Superior temporal gyrus (tissue), 1 donor: ENCODE measurements at regions not wholly inside any gene's neighbourhood (a gene's known extent, or its start where the extent isn't known, plus 50 kb on each side); places are given as distances from the start of the nearest gene placed in this dataset.
"Not testable (repeated sequence)": the region's sequence is repeated elsewhere in the genome, so short reads cannot be mapped to it uniquely, and the experiment has no call there.

ENCODE experiments used
- DNase-seq: peaks from one replicate; pipeline ENCODE4 v3.0.0-alpha.2; 2016; ENCODE audit errors: extremely low spot score

- DNase-seq, result no peak
Observed at GRCh38 chr12:47610686-47611252, 95.1 kb downstream of the RPAP3 start.

GRCh38 chr12:47609806-47610205 lies 96.0 kb downstream of the RPAP3 start:
- DNase-seq, result no peak

- DNase-seq, result not testable (repeated sequence)
Observed at GRCh38 chr12:47608671-47609070, 97.2 kb downstream of the RPAP3 start.

GRCh38 chr12:47604221-47604873 lies 101.5 kb downstream of the RPAP3 start:
- no peak for DNase-seq

GRCh38 chr12:47602949-47603558 lies 102.8 kb downstream of the RPAP3 start:
- DNase-seq, result no peak

- no peak for DNase-seq
Observed at GRCh38 chr12:47602325-47602724, 103.5 kb downstream of the RPAP3 start.

GRCh38 chr12:47601071-47601470 lies 104.8 kb downstream of the RPAP3 start:
- no peak for DNase-seq

- no peak for DNase-seq
Observed at GRCh38 chr12:47591795-47592194, 114.0 kb downstream of the RPAP3 start.

GRCh38 chr12:47591361-47591791 lies 114.5 kb downstream of the RPAP3 start:
- peak; percentile 19 for DNase-seq

- DNase-seq, result no peak
Observed at GRCh38 chr12:47590771-47591360, 115.0 kb downstream of the RPAP3 start.

GRCh38 chr12:47586952-47587669 lies 118.7 kb downstream of the RPAP3 start:
- DNase-seq, result no peak

- no peak for DNase-seq
Observed at GRCh38 chr12:47585507-47585906, 120.3 kb downstream of the RPAP3 start.

GRCh38 chr12:47578836-47579235 lies 127.0 kb downstream of the RPAP3 start:
- DNase-seq, result no peak

GRCh38 chr12:47577206-47577989 lies 128.4 kb downstream of the RPAP3 start:
- no peak for DNase-seq

GRCh38 chr12:47576289-47576945 lies 129.4 kb downstream of the RPAP3 start:
- DNase-seq, result peak; percentile 53

GRCh38 chr12:47574252-47575021 lies 131.4 kb downstream of the RPAP3 start:
- DNase-seq, result no peak

GRCh38 chr12:47573146-47573659 lies 132.6 kb downstream of the RPAP3 start:
- no peak for DNase-seq

GRCh38 chr12:47570151-47570550 lies 135.7 kb downstream of the RPAP3 start:
- no peak for DNase-seq

- DNase-seq, result no peak
Observed at GRCh38 chr12:47562201-47562600, 143.6 kb downstream of the RPAP3 start.

GRCh38 chr12:47561746-47562145 lies 144.1 kb downstream of the RPAP3 start:
- DNase-seq, result no peak
